Duodenal mucosa (tissue), 2 donors: ENCODE measurements at regions not wholly inside any gene's neighbourhood (a gene's known extent, or its start where the extent isn't known, plus 50 kb on each side); places are given as distances from the start of the nearest gene placed in this dataset.

Source experiments
- H3K27ac ChIP-seq: one replicate; pipeline ENCODE4 v1.7.0; 2013; ENCODE audit warnings: low read depth, low read length
- H3K27me3 ChIP-seq, 2 donors: one replicate each; pipeline ENCODE4 v1.7.0; 2013; ENCODE audit warnings: low read length in 2 of 2, control low read depth in 1 of 2; ENCODE audit not compliant: insufficient read depth in 2 of 2, control insufficient read depth in 1 of 2
- H3K36me3 ChIP-seq, 2 donors: one replicate each; pipeline ENCODE4 v1.7.0; 2013; ENCODE audit warnings: low read length in 2 of 2, control low read depth in 1 of 2; ENCODE audit not compliant: insufficient read depth in 2 of 2, control insufficient read depth in 1 of 2
- H3K4me1 ChIP-seq, 2 donors: one replicate each; pipeline ENCODE4 v1.7.0; 2013; ENCODE audit warnings: low read length in 2 of 2, control low read depth in 1 of 2; ENCODE audit not compliant: insufficient read depth in 2 of 2, control insufficient read depth in 1 of 2
- H3K4me3 ChIP-seq, 2 donors: one replicate each; pipeline ENCODE4 v1.7.0; 2013; ENCODE audit warnings: low read length in 2 of 2, low read depth in 1 of 2
- H3K9ac ChIP-seq, 2 donors: one replicate each; pipeline ENCODE4 v1.7.0; 2013; ENCODE audit warnings: low read length in 2 of 2, low read depth in 1 of 2
- H3K9me3 ChIP-seq, 2 donors: one replicate each; pipeline ENCODE4 v1.7.0; 2013; ENCODE audit warnings: low read length in 2 of 2, control low read depth in 1 of 2; ENCODE audit not compliant: control insufficient read depth in 1 of 2

- H3K9me3 ChIP-seq: no peaks in the 10 kb centered on the region
- no peaks in the 10 kb centered on the region for H3K4me1 ChIP-seq
- H3K9ac ChIP-seq: no peak overlapping the region
- no peak overlapping the region for H3K27ac ChIP-seq
- H3K27me3 ChIP-seq: no peaks in the 10 kb centered on the region
- no peak overlapping the region for H3K4me3 ChIP-seq
- H3K36me3 ChIP-seq: peaks cover 0 to 4% of the 10 kb centered on the region in 2 donors
Measured at GRCh38 chr2:128770143-128771085, 451.7 kb upstream of the HS6ST1 start.

GRCh38 chr2:128771401-128771800 is 452.7 kb upstream of the HS6ST1 start:
- Histone ChIP-seq H3K9me3 (no peaks in the 10 kb centered on the region), H3K4me1 (no peaks in the 10 kb centered on the region), H3K36me3 (peaks cover 0 to 4% of the 10 kb centered on the region in 2 donors), H3K27ac (no peak overlapping the region), H3K27me3 (no peaks in the 10 kb centered on the region), H3K9ac (no peak overlapping the region), H3K4me3 (no peak overlapping the region)

- no peaks in the 10 kb centered on the region for H3K27me3 ChIP-seq
- peaks cover 0 to 4% of the 10 kb centered on the region in 2 donors for H3K36me3 ChIP-seq
- no peaks in the 10 kb centered on the region for H3K4me1 ChIP-seq
- H3K9me3 ChIP-seq: no peaks in the 10 kb centered on the region
- H3K9ac ChIP-seq: no peak overlapping the region
- no peak overlapping the region for H3K27ac ChIP-seq
- H3K4me3 ChIP-seq: no peak overlapping the region
Measured at GRCh38 chr2:128772671-128773070, 454.0 kb upstream of the HS6ST1 start.

GRCh38 chr2:128773641-128774319 is 455.1 kb upstream of the HS6ST1 start:
- H3K27ac ChIP-seq: no peak overlapping the region

GRCh38 chr2:128774320-128775216 is 455.9 kb upstream of the HS6ST1 start:
- H3K27ac ChIP-seq: no peak overlapping the region
- H3K9me3 ChIP-seq: no peaks in the 10 kb centered on the region
- no peaks in the 10 kb centered on the region for H3K4me1 ChIP-seq
- no peaks in the 10 kb centered on the region for H3K27me3 ChIP-seq
- H3K36me3 ChIP-seq: peaks cover 0 to 4% of the 10 kb centered on the region in 2 donors
- H3K9ac ChIP-seq: no peak overlapping the region
- H3K4me3 ChIP-seq: no peak overlapping the region

More at GRCh38 chr2:128773641-128774319, 455.1 kb upstream of the HS6ST1 start:
- H3K27me3 ChIP-seq: no peaks in the 10 kb centered on the region
- H3K36me3 ChIP-seq: peaks cover 0 to 4% of the 10 kb centered on the region in 2 donors
- H3K4me1 ChIP-seq: no peaks in the 10 kb centered on the region
- no peaks in the 10 kb centered on the region for H3K9me3 ChIP-seq
- no peak overlapping the region for H3K9ac ChIP-seq
- no peak overlapping the region for H3K4me3 ChIP-seq

- Histone ChIP-seq H3K9ac (no peak overlapping the region), H3K9me3 (no peaks in the 10 kb centered on the region), H3K27me3 (no peaks in the 10 kb centered on the region), H3K4me3 (no peak overlapping the region), H3K4me1 (no peaks in the 10 kb centered on the region), H3K36me3 (peaks cover 0 to 4% of the 10 kb centered on the region in 2 donors), H3K27ac (no peak overlapping the region)
Measured at GRCh38 chr2:128775217-128775913, 456.7 kb upstream of the HS6ST1 start.

GRCh38 chr2:128775914-128776285 is 457.2 kb upstream of the HS6ST1 start:
- Histone ChIP-seq H3K9ac (no peak overlapping the region), H3K36me3 (peaks cover 0 to 4% of the 10 kb centered on the region in 2 donors), H3K4me3 (no peak overlapping the region), H3K4me1 (no peaks in the 10 kb centered on the region), H3K9me3 (no peaks in the 10 kb centered on the region), H3K27me3 (no peaks in the 10 kb centered on the region), H3K27ac (no peak overlapping the region)

GRCh38 chr2:128776461-128777195 is 458.0 kb upstream of the HS6ST1 start:
- H3K9me3 ChIP-seq: no peaks in the 10 kb centered on the region
- no peak overlapping the region for H3K9ac ChIP-seq
- H3K36me3 ChIP-seq: peaks cover 0 to 4% of the 10 kb centered on the region in 2 donors
- H3K4me3 ChIP-seq: no peak overlapping the region
- no peak overlapping the region for H3K27ac ChIP-seq
- no peaks in the 10 kb centered on the region for H3K4me1 ChIP-seq
- H3K27me3 ChIP-seq: no peaks in the 10 kb centered on the region
